ENCODE measurements at regions not wholly inside any gene's neighbourhood (a gene's known extent, or its start where the extent isn't known, plus 50 kb on each side); places are given as distances from the start of the nearest gene placed in this dataset.

DNA sequence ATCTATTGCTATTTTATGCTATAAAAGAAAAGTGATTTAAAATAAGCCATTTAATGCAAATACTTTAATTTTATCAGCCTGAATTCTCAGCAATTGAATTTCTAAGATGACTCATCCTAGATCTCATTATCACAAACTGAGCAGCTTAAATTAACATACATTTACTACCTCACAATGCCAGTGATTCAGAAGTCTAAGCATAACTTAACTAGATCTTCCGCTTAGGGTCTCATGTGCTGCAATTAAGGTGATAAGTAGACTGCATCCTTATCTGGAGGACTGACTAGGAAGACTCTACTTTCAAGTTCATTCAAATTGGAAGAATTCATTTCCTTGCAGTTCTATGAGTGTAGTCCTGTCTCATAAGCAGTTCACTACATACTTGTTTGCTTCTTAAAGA, 286.6 kb downstream of the COL11A1 start:
- H3K9me3 ChIP-seq (ENCODE audit: control insufficient read depth, insufficient read depth, low read depth, low read length) = no peaks in the 10 kb centered on the region
- ChIA-PET CTCF (no interaction called here), POLR2A (no interaction called here)
- TF ChIP-seq KLF8 (tag by site-specific recombination; IDR thresholded peaks at IDR 0.05) = no peak
- TF ChIP-seq ZNF391 (tag by site-specific recombination; IDR thresholded peaks at IDR 0.05; ENCODE audit: borderline replicate concordance, low read depth) = no peak
- no peak for TF ChIP-seq KLF9 (tag by site-specific recombination; IDR thresholded peaks at IDR 0.05; ENCODE audit: low read depth)
- TF ChIP-seq ZNF514 (tag by site-specific recombination; IDR thresholded peaks at IDR 0.05) = no peak
- no peak for TF ChIP-seq ZNF157 (tag by site-specific recombination; IDR thresholded peaks at IDR 0.05)
- TF ChIP-seq ZNF16 (tag by site-specific recombination; IDR thresholded peaks at IDR 0.05; ENCODE audit: low read depth) = no peak
- TF ChIP-seq ZNF560 (tag by site-specific recombination; IDR thresholded peaks at IDR 0.05; ENCODE audit: borderline replicate concordance) = no peak
- no peak for TF ChIP-seq ZNF366 (tag by site-specific recombination; conservative IDR thresholded peaks at IDR 0.05)
- no peak for TF ChIP-seq ZNF600 (tag by site-specific recombination; IDR thresholded peaks at IDR 0.05)
- TF ChIP-seq, protein P1, sequence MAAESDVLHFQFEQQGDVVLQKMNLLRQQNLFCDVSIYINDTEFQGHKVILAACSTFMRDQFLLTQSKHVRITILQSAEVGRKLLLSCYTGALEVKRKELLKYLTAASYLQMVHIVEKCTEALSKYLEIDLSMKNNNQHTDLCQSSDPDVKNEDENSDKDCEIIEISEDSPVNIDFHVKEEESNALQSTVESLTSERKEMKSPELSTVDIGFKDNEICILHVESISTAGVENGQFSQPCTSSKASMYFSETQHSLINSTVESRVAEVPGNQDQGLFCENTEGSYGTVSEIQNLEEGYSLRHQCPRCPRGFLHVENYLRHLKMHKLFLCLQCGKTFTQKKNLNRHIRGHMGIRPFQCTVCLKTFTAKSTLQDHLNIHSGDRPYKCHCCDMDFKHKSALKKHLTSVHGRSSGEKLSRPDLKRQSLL (tag by site-specific recombination; IDR thresholded peaks at IDR 0.05) = no peak
- TF ChIP-seq ZNF114 (tag by site-specific recombination; IDR thresholded peaks at IDR 0.05) = no peak
- H3K27ac ChIP-seq (ENCODE audit: extremely low read depth, low read depth, low read length) = no peak overlapping the region
- no peaks in the 10 kb centered on the region for H3K36me3 ChIP-seq (ENCODE audit: control insufficient read depth in 2 of 2, insufficient read depth in 1 of 2, low read length in 2 of 2)
- no peaks in the 10 kb centered on the region for H3K4me1 ChIP-seq (ENCODE audit: control insufficient read depth, insufficient read depth, low read length)
- H3K4me3 ChIP-seq (ENCODE audit: low read depth, low read length) = no peak overlapping the region

DNA sequence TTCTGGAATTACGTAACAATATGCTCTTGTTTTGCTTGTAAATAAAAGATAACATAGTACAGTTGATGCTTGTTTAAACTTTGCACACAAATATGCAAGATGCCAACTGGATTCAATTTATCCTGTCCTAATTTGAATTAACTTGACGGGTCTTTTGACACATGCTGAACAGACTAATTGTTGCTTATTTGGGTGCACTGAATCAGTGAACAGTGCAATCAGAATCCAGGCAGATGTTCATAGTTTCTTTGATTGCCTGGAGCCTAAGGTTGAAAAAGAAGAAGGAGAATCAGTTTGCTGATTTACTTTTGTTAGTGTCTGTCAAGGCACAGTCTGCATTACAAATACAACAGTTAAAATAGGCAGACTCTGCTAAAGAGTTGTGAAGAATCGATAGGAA, 307.9 kb downstream of the COL11A1 start:
- H3K36me3 ChIP-seq (ENCODE audit: control insufficient read depth in 2 of 2, insufficient read depth in 1 of 2, low read length in 2 of 2) = no peaks in the 10 kb centered on the region
- H3K4me1 ChIP-seq (ENCODE audit: control insufficient read depth, insufficient read depth, low read length) = no peaks in the 10 kb centered on the region
- TF ChIP-seq ZNF2 (tag by site-specific recombination; IDR thresholded peaks at IDR 0.05) (no peak), ZNF16 (tag by site-specific recombination; IDR thresholded peaks at IDR 0.05; ENCODE audit: low read depth) (no peak), ZSCAN23 (tag by site-specific recombination; IDR thresholded peaks at IDR 0.05) (no peak), BCL11B (tag by site-specific recombination; IDR thresholded peaks at IDR 0.05; ENCODE audit: low read depth) (no peak), ZNF776 (tag by site-specific recombination; IDR thresholded peaks at IDR 0.05; ENCODE audit: borderline replicate concordance) (no peak), KLF10 (tag by site-specific recombination; IDR thresholded peaks at IDR 0.05) (no peak)
- TF ChIP-seq, protein P2, sequence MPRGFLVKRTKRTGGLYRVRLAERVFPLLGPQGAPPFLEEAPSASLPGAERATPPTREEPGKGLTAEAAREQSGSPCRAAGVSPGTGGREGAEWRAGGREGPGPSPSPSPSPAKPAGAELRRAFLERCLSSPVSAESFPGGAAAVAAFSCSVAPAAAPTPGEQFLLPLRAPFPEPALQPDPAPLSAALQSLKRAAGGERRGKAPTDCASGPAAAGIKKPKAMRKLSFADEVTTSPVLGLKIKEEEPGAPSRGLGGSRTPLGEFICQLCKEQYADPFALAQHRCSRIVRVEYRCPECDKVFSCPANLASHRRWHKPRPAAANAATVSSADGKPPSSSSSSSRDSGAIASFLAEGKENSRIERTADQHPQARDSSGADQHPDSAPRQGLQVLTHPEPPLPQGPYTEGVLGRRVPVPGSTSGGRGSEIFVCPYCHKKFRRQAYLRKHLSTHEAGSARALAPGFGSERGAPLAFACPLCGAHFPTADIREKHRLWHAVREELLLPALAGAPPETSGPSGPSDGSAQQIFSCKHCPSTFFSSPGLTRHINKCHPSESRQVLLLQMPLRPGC (tag by site-specific recombination; IDR thresholded peaks at IDR 0.05) = no peak
- TF ChIP-seq, protein P3, sequence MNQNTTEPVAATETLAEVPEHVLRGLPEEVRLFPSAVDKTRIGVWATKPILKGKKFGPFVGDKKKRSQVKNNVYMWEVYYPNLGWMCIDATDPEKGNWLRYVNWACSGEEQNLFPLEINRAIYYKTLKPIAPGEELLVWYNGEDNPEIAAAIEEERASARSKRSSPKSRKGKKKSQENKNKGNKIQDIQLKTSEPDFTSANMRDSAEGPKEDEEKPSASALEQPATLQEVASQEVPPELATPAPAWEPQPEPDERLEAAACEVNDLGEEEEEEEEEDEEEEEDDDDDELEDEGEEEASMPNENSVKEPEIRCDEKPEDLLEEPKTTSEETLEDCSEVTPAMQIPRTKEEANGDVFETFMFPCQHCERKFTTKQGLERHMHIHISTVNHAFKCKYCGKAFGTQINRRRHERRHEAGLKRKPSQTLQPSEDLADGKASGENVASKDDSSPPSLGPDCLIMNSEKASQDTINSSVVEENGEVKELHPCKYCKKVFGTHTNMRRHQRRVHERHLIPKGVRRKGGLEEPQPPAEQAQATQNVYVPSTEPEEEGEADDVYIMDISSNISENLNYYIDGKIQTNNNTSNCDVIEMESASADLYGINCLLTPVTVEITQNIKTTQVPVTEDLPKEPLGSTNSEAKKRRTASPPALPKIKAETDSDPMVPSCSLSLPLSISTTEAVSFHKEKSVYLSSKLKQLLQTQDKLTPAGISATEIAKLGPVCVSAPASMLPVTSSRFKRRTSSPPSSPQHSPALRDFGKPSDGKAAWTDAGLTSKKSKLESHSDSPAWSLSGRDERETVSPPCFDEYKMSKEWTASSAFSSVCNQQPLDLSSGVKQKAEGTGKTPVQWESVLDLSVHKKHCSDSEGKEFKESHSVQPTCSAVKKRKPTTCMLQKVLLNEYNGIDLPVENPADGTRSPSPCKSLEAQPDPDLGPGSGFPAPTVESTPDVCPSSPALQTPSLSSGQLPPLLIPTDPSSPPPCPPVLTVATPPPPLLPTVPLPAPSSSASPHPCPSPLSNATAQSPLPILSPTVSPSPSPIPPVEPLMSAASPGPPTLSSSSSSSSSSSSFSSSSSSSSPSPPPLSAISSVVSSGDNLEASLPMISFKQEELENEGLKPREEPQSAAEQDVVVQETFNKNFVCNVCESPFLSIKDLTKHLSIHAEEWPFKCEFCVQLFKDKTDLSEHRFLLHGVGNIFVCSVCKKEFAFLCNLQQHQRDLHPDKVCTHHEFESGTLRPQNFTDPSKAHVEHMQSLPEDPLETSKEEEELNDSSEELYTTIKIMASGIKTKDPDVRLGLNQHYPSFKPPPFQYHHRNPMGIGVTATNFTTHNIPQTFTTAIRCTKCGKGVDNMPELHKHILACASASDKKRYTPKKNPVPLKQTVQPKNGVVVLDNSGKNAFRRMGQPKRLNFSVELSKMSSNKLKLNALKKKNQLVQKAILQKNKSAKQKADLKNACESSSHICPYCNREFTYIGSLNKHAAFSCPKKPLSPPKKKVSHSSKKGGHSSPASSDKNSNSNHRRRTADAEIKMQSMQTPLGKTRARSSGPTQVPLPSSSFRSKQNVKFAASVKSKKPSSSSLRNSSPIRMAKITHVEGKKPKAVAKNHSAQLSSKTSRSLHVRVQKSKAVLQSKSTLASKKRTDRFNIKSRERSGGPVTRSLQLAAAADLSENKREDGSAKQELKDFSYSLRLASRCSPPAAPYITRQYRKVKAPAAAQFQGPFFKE (tag by site-specific recombination; IDR thresholded peaks at IDR 0.05; ENCODE audit: borderline replicate concordance) = no peak
- TF ChIP-seq, protein P4, sequence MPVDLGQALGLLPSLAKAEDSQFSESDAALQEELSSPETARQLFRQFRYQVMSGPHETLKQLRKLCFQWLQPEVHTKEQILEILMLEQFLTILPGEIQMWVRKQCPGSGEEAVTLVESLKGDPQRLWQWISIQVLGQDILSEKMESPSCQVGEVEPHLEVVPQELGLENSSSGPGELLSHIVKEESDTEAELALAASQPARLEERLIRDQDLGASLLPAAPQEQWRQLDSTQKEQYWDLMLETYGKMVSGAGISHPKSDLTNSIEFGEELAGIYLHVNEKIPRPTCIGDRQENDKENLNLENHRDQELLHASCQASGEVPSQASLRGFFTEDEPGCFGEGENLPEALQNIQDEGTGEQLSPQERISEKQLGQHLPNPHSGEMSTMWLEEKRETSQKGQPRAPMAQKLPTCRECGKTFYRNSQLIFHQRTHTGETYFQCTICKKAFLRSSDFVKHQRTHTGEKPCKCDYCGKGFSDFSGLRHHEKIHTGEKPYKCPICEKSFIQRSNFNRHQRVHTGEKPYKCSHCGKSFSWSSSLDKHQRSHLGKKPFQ (tag by site-specific recombination; IDR thresholded peaks at IDR 0.05) = no peak
- no peak overlapping the region for H3K27ac ChIP-seq (ENCODE audit: extremely low read depth, low read depth, low read length)
- POLR2A ChIA-PET = no interaction called here
- CTCF ChIA-PET = no interaction called here
- no peaks in the 10 kb centered on the region for H3K9me3 ChIP-seq (ENCODE audit: control insufficient read depth, insufficient read depth, low read depth, low read length)
- no peak overlapping the region for H3K4me3 ChIP-seq (ENCODE audit: low read depth, low read length)
